ENCODE measurements at regions not wholly inside any gene's neighbourhood (a gene's known extent, or its start where the extent isn't known, plus 50 kb on each side); places are given as distances from the start of the nearest gene placed in this dataset.

- no peaks in the 10 kb centered on the region for H3K4me1 ChIP-seq
- H3K9me3 ChIP-seq, result no peaks in the 10 kb centered on the region
- H3K4me3 ChIP-seq, result no peak overlapping the region
- intact Hi-C loops (cut with DNase I; ENCODE audit: low total_unique reads), result no loop called here
- DNase-seq, result no peak
- H3K27ac ChIP-seq, result no peak overlapping the region
- H3K36me3 ChIP-seq, result no peaks in the 10 kb centered on the region
- H3K27me3 ChIP-seq, result no peaks in the 10 kb centered on the region
- TF ChIP-seq CTCF (IDR thresholded peaks at IDR 0.05), result no peak
Observed at GRCh38 chr2:123636232-123636631, 388.9 kb upstream of the CNTNAP5 start.

DNA sequence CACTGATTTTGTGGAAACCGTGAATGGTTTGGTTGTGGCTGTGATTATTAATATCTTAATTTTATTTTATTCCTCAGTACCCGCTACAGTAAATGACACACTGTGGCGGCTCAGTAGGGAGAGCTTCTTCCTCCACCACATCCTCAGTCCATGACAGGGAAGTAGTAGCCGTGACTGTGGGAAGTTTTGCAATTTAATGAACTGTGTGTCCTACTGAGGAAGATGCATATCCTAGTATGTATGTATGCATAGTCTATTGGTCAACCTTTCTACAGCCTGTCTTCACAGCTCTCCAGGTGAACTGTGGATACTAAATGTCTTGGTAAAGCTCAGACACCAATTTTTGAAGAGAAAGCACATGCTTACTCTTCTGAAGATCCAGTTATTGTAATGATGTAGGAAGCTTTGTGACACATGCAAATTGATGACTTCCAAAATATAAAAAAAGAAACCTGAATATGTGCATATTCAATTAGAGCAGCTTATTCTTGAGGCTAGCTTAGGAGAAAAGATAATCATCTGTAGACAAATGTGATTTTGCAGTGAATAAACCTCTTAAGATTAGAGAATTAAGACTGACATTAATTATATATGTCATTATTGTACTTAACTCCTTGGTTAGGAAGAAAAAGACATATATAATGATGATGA lies 384.3 kb upstream of the CNTNAP5 start:
- H3K4me1 ChIP-seq, result no peaks in the 10 kb centered on the region
- no peak for TF ChIP-seq CTCF (IDR thresholded peaks at IDR 0.05)
- no peaks in the 10 kb centered on the region for H3K9me3 ChIP-seq
- no peak for DNase-seq
- H3K36me3 ChIP-seq, result no peaks in the 10 kb centered on the region
- intact Hi-C loops (cut with DNase I; ENCODE audit: low total_unique reads), result no loop called here
- H3K27ac ChIP-seq, result no peak overlapping the region
- no peaks in the 10 kb centered on the region for H3K27me3 ChIP-seq
- no peak overlapping the region for H3K4me3 ChIP-seq

DNA sequence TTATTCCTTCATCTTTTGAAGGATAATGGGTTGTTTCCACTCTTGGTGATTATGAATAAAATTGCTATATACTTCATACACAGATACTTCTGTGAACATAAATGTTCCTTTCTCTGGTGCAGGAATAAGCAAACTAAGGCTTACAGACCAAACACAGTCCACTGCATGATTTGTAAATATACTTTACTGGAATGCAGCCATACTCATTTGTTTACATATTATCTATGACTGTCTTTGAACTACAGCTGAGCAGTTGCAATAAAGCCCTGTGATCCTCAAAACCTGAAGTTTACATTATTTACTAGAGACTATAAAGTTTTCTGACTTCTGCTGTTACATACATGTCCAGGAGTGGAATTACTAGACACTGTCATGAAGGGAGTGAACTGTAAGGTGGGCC lies 381.0 kb upstream of the CNTNAP5 start:
- DNase-seq, result no peak
- intact Hi-C loops (cut with DNase I; ENCODE audit: low total_unique reads), result no loop called here
- TF ChIP-seq CTCF (IDR thresholded peaks at IDR 0.05), result no peak
- no peak overlapping the region for H3K27ac ChIP-seq
- no peaks in the 10 kb centered on the region for H3K27me3 ChIP-seq
- H3K36me3 ChIP-seq, result no peaks in the 10 kb centered on the region
- no peaks in the 10 kb centered on the region for H3K4me1 ChIP-seq
- no peak overlapping the region for H3K4me3 ChIP-seq
- H3K9me3 ChIP-seq, result no peaks in the 10 kb centered on the region

- intact Hi-C loops (cut with DNase I; ENCODE audit: low total_unique reads), result no loop called here
- Histone ChIP-seq H3K4me3 (no peak overlapping the region), H3K9me3 (no peaks in the 10 kb centered on the region), H3K27ac (no peak overlapping the region), H3K4me1 (no peaks in the 10 kb centered on the region), H3K36me3 (no peaks in the 10 kb centered on the region), H3K27me3 (no peaks in the 10 kb centered on the region)
- DNase-seq, result no peak
- no peak for TF ChIP-seq CTCF (IDR thresholded peaks at IDR 0.05)
Observed at GRCh38 chr2:123648016-123648415, 377.1 kb upstream of the CNTNAP5 start.

DNA sequence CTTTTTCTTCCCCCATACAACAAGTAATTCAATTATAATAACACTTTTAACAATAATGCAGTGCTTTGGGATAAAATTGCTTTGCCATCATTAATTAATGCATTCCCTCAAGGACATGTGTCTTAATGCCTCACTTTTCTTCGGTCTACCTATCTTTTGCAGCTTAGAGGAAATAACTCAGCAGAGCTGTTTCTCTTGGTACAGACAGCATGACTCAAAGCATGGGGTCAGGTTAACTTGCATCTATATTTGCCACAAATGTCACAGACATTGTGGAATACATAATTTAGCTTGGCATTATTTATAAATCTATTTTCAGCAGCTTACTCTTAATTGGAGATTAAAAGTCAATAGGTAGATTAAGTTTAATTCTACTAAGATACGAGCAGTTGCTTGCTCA lies 376.1 kb upstream of the CNTNAP5 start:
- H3K27ac ChIP-seq, result no peak overlapping the region
- H3K36me3 ChIP-seq, result no peaks in the 10 kb centered on the region
- intact Hi-C loops (cut with DNase I; ENCODE audit: low total_unique reads), result no loop called here
- no peak overlapping the region for H3K4me3 ChIP-seq
- H3K9me3 ChIP-seq, result no peaks in the 10 kb centered on the region
- no peaks in the 10 kb centered on the region for H3K27me3 ChIP-seq
- H3K4me1 ChIP-seq, result no peaks in the 10 kb centered on the region
- no peak for TF ChIP-seq CTCF (IDR thresholded peaks at IDR 0.05)
- no peak for DNase-seq

GRCh38 chr2:123651151-123651550 lies 373.9 kb upstream of the CNTNAP5 start:
- intact Hi-C loops (cut with DNase I; ENCODE audit: low total_unique reads), result no loop called here
- H3K27ac ChIP-seq, result no peak overlapping the region
- TF ChIP-seq CTCF (IDR thresholded peaks at IDR 0.05), result no peak
- H3K9me3 ChIP-seq, result no peaks in the 10 kb centered on the region
- no peaks in the 10 kb centered on the region for H3K4me1 ChIP-seq
- H3K27me3 ChIP-seq, result no peaks in the 10 kb centered on the region
- no peaks in the 10 kb centered on the region for H3K36me3 ChIP-seq
- no peak for DNase-seq
- no peak overlapping the region for H3K4me3 ChIP-seq

Measured in tibial artery (tissue), 4 donors.